ENCODE measurements at regions not wholly inside any gene's neighbourhood (a gene's known extent, or its start where the extent isn't known, plus 50 kb on each side); places are given as distances from the start of the nearest gene placed in this dataset.

GRCh38 chr13:106407338-106407737 is 128.1 kb downstream of the EFNB2 start:
- no peak for TF ChIP-seq POLR2A (IDR thresholded peaks at IDR 0.05)
- TF ChIP-seq, protein P1, sequence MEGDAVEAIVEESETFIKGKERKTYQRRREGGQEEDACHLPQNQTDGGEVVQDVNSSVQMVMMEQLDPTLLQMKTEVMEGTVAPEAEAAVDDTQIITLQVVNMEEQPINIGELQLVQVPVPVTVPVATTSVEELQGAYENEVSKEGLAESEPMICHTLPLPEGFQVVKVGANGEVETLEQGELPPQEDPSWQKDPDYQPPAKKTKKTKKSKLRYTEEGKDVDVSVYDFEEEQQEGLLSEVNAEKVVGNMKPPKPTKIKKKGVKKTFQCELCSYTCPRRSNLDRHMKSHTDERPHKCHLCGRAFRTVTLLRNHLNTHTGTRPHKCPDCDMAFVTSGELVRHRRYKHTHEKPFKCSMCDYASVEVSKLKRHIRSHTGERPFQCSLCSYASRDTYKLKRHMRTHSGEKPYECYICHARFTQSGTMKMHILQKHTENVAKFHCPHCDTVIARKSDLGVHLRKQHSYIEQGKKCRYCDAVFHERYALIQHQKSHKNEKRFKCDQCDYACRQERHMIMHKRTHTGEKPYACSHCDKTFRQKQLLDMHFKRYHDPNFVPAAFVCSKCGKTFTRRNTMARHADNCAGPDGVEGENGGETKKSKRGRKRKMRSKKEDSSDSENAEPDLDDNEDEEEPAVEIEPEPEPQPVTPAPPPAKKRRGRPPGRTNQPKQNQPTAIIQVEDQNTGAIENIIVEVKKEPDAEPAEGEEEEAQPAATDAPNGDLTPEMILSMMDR (IDR thresholded peaks at IDR 0.05): no peak
